Kidney capillary endothelial cell (primary cell): ENCODE measurements at regions not wholly inside any gene's neighbourhood (a gene's known extent, or its start where the extent isn't known, plus 50 kb on each side); places are given as distances from the start of the nearest gene placed in this dataset.

ENCODE experiments used
- DNase-seq: peaks from one replicate; pipeline ENCODE4 v3.0.0-alpha.2; 2018; ENCODE audit warnings: low spot score

- DNase-seq: no peak
Measured at GRCh38 chr5:159864885-159865691, 51.2 kb upstream of the ADRA1B start.

GRCh38 chr5:159866093-159866492, 50.2 kb upstream of the ADRA1B start:
- no peak for DNase-seq
